Endodermal cell (in vitro differentiated cells): ENCODE measurements at regions not wholly inside any gene's neighbourhood (a gene's known extent, or its start where the extent isn't known, plus 50 kb on each side); places are given as distances from the start of the nearest gene placed in this dataset.

Experiments
- DNase-seq: peaks from one replicate; pipeline ENCODE4 v3.0.0-alpha.2; 2017
- H3K27ac ChIP-seq: 2 replicates; pipeline ENCODE4 v1.5.1; 2013; ENCODE audit warnings: mild to moderate bottlenecking, low read depth, low read length, moderate library complexity
- H3K27me3 ChIP-seq: 2 replicates; pipeline ENCODE4 v1.6.1; 2013; ENCODE audit warnings: mild to moderate bottlenecking, low read length, moderate library complexity; ENCODE audit not compliant: insufficient read depth, control insufficient read depth, poor library complexity, severe bottlenecking
- H3K36me3 ChIP-seq: 2 replicates; pipeline ENCODE4 v1.7.0; 2013; ENCODE audit warnings: mild to moderate bottlenecking, low read length, moderate library complexity; ENCODE audit not compliant: control insufficient read depth, insufficient read depth
- H3K4me1 ChIP-seq: one replicate; pipeline ENCODE4 v1.7.0; 2013; ENCODE audit warnings: low read length; ENCODE audit not compliant: control insufficient read depth, insufficient read depth
- H3K4me3 ChIP-seq: 2 replicates; pipeline ENCODE4 v1.5.1; 2013; ENCODE audit warnings: mild to moderate bottlenecking, low read length, moderate library complexity
- H3K9ac ChIP-seq: 2 replicates; pipeline ENCODE4 v1.6.1; 2013; ENCODE audit warnings: mild to moderate bottlenecking, low read length, moderate library complexity; ENCODE audit not compliant: poor library complexity, severe bottlenecking; ENCODE audit errors: extremely low read depth
- H3K9me3 ChIP-seq: 2 replicates; pipeline ENCODE4 v1.6.1; 2013; ENCODE audit warnings: mild to moderate bottlenecking, low read length, moderate library complexity; ENCODE audit not compliant: control insufficient read depth
- H3K27ac Mint-ChIP-seq: 2 replicates; pipeline ENCODE4 v1.8.0; 2020; ENCODE audit warnings: mixed read lengths
- H3K27me3 Mint-ChIP-seq: 2 replicates; pipeline ENCODE4 v1.8.0; 2021; ENCODE audit warnings: mild to moderate bottlenecking, mixed read lengths; ENCODE audit not compliant: insufficient read depth
- H3K36me3 Mint-ChIP-seq: 2 replicates; pipeline ENCODE4 v1.8.0; 2020; ENCODE audit warnings: low read depth, mixed read lengths
- H3K4me1 Mint-ChIP-seq: 2 replicates; pipeline ENCODE4 v1.8.0; 2020; ENCODE audit warnings: mixed read lengths
- H3K4me3 Mint-ChIP-seq: 2 replicates; pipeline ENCODE4 v1.8.0; 2020; ENCODE audit warnings: mild to moderate bottlenecking, moderate library complexity, mixed read lengths
- H3K9me3 Mint-ChIP-seq: 2 replicates; pipeline ENCODE4 v1.8.0; 2020; ENCODE audit warnings: mild to moderate bottlenecking, mixed read lengths
- WGBS, 2 experiments: methylation state at CpG; one replicate each; pipeline versions ENCODE4 v1.1.5 to v1.1.7; 2013; ENCODE audit warnings: missing lambda C conversion rate in 2 of 2, mixed read lengths in 1 of 2; ENCODE audit not compliant: insufficient coverage in 1 of 2, insufficient read length in 1 of 2; 5-methylcytosine and 5-hydroxymethylcytosine counted together
- TF ChIP-seq, protein P1 (sequence below): fragments of 200-600 bp; sonication (generic); conservative IDR thresholded peaks from 2 replicates; pipeline ENCODE4 v1.5.0; 2021; ENCODE audit warnings: antibody characterized with exemption, mild to moderate bottlenecking

DNA sequence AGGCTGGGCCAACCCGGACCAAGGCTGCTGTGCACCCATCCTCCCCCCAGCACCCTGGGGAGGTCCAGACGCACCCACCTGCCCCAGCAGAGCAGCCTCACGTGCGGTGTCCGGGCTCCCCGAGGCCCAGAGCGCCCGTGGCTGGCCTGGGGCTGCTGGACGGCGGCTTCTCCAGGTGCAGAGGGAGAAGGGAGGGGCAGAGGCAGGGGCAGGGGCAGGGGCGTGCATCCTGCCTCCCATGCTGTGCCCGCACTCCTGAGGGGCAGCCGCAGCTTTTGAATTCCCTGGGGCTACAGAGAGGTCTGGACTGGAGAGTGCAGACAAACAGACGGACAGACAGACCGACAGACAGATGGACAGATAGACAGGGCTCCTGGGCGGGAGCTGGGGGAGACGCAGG, 83.6 kb upstream of the PRR5 start:
- H3K4me1 Mint-ChIP-seq, result no peaks in the 10 kb centered on the region
- TF ChIP-seq, protein P1, sequence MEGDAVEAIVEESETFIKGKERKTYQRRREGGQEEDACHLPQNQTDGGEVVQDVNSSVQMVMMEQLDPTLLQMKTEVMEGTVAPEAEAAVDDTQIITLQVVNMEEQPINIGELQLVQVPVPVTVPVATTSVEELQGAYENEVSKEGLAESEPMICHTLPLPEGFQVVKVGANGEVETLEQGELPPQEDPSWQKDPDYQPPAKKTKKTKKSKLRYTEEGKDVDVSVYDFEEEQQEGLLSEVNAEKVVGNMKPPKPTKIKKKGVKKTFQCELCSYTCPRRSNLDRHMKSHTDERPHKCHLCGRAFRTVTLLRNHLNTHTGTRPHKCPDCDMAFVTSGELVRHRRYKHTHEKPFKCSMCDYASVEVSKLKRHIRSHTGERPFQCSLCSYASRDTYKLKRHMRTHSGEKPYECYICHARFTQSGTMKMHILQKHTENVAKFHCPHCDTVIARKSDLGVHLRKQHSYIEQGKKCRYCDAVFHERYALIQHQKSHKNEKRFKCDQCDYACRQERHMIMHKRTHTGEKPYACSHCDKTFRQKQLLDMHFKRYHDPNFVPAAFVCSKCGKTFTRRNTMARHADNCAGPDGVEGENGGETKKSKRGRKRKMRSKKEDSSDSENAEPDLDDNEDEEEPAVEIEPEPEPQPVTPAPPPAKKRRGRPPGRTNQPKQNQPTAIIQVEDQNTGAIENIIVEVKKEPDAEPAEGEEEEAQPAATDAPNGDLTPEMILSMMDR, result no peak
- peaks cover 10% of the 10 kb centered on the region for H3K27me3 Mint-ChIP-seq
- WGBS, 2 experiments, result 82 to 83% methylated on average over 9 to 17 of the region's 17 CpGs
- peaks cover 6% of the 10 kb centered on the region for H3K9me3 ChIP-seq
- H3K36me3 Mint-ChIP-seq, result no peaks in the 10 kb centered on the region
- no peaks in the 10 kb centered on the region for H3K27me3 ChIP-seq
- H3K9ac ChIP-seq, result no peak overlapping the region
- no peaks in the 10 kb centered on the region for H3K4me1 ChIP-seq
- no peak overlapping the region for H3K4me3 Mint-ChIP-seq
- no peak overlapping the region for H3K4me3 ChIP-seq
- DNase-seq, result peak; percentile 44
- H3K36me3 ChIP-seq, result no peaks in the 10 kb centered on the region
- no peak overlapping the region for H3K27ac Mint-ChIP-seq
- H3K9me3 Mint-ChIP-seq, result peaks cover 13% of the 10 kb centered on the region
- no peak overlapping the region for H3K27ac ChIP-seq

DNA sequence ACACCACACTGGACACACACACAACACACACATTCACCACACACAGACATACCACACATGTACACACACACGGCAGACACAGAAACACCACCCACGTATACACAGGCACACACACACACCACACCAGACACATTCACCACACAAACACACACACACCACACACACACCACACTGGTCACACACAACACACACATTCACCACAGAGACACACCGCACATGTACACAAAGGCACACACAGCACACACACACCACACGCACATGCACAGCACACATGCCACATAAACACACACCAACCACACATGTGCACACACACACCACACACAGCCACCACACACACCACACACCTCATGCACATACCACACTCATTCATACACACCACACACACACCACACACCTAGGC, 84.2 kb upstream of the PRR5 start:
- H3K27me3 Mint-ChIP-seq, result peaks cover 7% of the 10 kb centered on the region
- no peaks in the 10 kb centered on the region for H3K36me3 Mint-ChIP-seq
- no peak for DNase-seq
- Histone ChIP-seq H3K9ac (no peak overlapping the region), H3K36me3 (no peaks in the 10 kb centered on the region), H3K27me3 (no peaks in the 10 kb centered on the region), H3K4me3 (no peak overlapping the region), H3K4me1 (no peaks in the 10 kb centered on the region), H3K27ac (no peak overlapping the region), H3K9me3 (peaks cover 7% of the 10 kb centered on the region)
- H3K27ac Mint-ChIP-seq, result no peak overlapping the region
- H3K4me3 Mint-ChIP-seq, result no peak overlapping the region
- H3K9me3 Mint-ChIP-seq, result peaks cover 18% of the 10 kb centered on the region
- TF ChIP-seq, protein P1, result no peak
- 86 to 90% methylated on average over 4 of the region's 4 CpGs for WGBS, 2 experiments
- no peaks in the 10 kb centered on the region for H3K4me1 Mint-ChIP-seq

DNA sequence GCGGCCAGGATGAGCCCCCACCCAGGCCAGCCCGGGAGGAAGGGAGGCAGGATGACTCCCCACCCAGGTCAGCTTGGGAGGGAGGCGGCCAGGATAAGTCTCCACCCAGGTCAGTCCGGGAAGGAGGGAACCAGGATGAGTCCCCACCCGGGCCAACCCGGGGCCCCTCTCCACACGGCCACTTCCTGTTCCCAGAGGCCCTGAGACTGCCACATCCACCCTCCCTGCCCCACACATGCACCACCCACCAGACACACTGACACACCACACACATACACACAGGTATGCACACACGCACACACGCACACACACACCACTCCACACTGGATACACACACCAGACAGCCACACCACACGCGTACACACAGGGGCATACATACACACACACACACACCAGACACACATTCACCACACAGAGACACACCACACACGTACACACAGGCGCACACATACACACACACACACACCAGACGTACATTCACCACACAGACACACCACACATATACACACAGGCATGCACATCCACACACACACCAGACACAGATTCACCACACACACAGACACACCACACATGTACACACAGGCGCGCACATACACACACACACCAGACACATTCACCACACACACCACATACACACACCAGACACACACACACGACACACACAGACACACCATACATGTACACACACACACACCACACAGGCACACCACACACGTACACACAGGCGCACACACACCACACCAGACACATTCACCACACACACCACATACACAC, 84.9 kb upstream of the PRR5 start:
- TF ChIP-seq, protein P1, result no peak
- H3K4me1 Mint-ChIP-seq, result no peaks in the 10 kb centered on the region
- peaks cover 14% of the 10 kb centered on the region for H3K9me3 ChIP-seq
- no peak overlapping the region for H3K27ac ChIP-seq
- peak; percentile 49 for DNase-seq
- no peak overlapping the region for H3K9ac ChIP-seq
- H3K27me3 Mint-ChIP-seq, result peaks cover 5% of the 10 kb centered on the region
- H3K9me3 Mint-ChIP-seq, result peaks cover 23% of the 10 kb centered on the region
- H3K27ac Mint-ChIP-seq, result no peak overlapping the region
- no peaks in the 10 kb centered on the region for H3K27me3 ChIP-seq
- WGBS, 2 experiments, result 85% methylated on average over 19 of the region's 19 CpGs; no CpG with 5 or more reads in 1 of the 2 experiments
- no peak overlapping the region for H3K4me3 ChIP-seq
- H3K36me3 ChIP-seq, result no peaks in the 10 kb centered on the region
- no peaks in the 10 kb centered on the region for H3K36me3 Mint-ChIP-seq
- H3K4me1 ChIP-seq, result no peaks in the 10 kb centered on the region
- no peak overlapping the region for H3K4me3 Mint-ChIP-seq
